ENCODE measurements at regions not wholly inside any gene's neighbourhood (a gene's known extent, or its start where the extent isn't known, plus 50 kb on each side); places are given as distances from the start of the nearest gene placed in this dataset.
"Not testable (repeated sequence)": the region's sequence is repeated elsewhere in the genome, so short reads cannot be mapped to it uniquely, and the experiment has no call there.

- TF ChIP-seq, protein P1, sequence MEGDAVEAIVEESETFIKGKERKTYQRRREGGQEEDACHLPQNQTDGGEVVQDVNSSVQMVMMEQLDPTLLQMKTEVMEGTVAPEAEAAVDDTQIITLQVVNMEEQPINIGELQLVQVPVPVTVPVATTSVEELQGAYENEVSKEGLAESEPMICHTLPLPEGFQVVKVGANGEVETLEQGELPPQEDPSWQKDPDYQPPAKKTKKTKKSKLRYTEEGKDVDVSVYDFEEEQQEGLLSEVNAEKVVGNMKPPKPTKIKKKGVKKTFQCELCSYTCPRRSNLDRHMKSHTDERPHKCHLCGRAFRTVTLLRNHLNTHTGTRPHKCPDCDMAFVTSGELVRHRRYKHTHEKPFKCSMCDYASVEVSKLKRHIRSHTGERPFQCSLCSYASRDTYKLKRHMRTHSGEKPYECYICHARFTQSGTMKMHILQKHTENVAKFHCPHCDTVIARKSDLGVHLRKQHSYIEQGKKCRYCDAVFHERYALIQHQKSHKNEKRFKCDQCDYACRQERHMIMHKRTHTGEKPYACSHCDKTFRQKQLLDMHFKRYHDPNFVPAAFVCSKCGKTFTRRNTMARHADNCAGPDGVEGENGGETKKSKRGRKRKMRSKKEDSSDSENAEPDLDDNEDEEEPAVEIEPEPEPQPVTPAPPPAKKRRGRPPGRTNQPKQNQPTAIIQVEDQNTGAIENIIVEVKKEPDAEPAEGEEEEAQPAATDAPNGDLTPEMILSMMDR (IDR thresholded peaks at IDR 0.05; ENCODE audit: low read length), result no peak
- no peak for TF ChIP-seq EZH2phosphoT487 (IDR thresholded peaks at IDR 0.05; ENCODE audit: low read length)
- TF ChIP-seq EZH2 (optimal IDR thresholded peaks at IDR 0.05; ENCODE audit: low read depth, low read length), result no peak
- peaks cover 13% of the 10 kb centered on the region; the same call in 1 of the 2 replicates for H3K27me3 ChIP-seq (replicated peaks; ENCODE audit: insufficient read depth, low read length)
- no peaks in the 10 kb centered on the region for H3K36me3 ChIP-seq (replicated peaks; ENCODE audit: insufficient read depth, low read length)
- no peak for DNase-seq
- no peak overlapping the region for H2AFZ ChIP-seq (ENCODE audit: low read length)
- H3K9me3 ChIP-seq (replicated peaks; ENCODE audit: insufficient read depth, low read length), result no peaks in the 10 kb centered on the region
- H3K4me2 ChIP-seq (ENCODE audit: low read depth, low read length), result no peak overlapping the region
- H3K4me3 ChIP-seq (ENCODE audit: low read length), result no peak overlapping the region
- no peaks in the 10 kb centered on the region for H3K79me2 ChIP-seq (ENCODE audit: low read length)
- H3K4me1 ChIP-seq (ENCODE audit: low read length), result no peaks in the 10 kb centered on the region
- no peaks in the 10 kb centered on the region for H3F3A ChIP-seq (ENCODE audit: insufficient read depth, low read length)
- no peaks in the 10 kb centered on the region for H4K20me1 ChIP-seq (ENCODE audit: insufficient read depth, low read length)
- no peaks in the 10 kb centered on the region for H3K9me2 ChIP-seq (replicated peaks; ENCODE audit: insufficient read depth, low read length)
- H3K27ac ChIP-seq (ENCODE audit: low read length), result no peak overlapping the region
- no peak overlapping the region for H3K9ac ChIP-seq (ENCODE audit: low read length)
Observed at GRCh38 chr14:101294136-101294535, 267.2 kb upstream of the DIO3 start.

DNA sequence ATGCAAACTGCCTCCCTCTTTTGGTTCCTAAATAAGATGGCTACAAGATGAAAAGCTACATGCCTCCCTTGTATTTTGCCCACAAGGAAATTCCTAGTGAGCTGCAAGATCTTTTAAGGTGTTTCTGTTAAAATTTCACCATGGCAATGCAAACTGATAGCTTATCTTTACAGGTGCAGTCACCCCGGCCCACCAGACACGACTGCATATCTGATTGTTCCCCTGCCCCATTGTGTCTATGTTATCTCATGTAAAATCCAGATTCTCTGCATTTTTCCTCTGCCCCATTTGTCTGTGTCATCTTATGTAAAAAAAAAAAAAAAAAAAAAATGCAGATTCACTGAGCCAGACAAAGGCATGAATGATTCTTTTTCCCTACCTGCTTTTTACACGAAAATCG is 261.5 kb upstream of the DIO3 start:
- H3K27ac ChIP-seq (ENCODE audit: low read length); H3K36me3 ChIP-seq (replicated peaks; ENCODE audit: insufficient read depth, low read length); H3K4me3 ChIP-seq (ENCODE audit: low read length); H3K9me2 ChIP-seq (replicated peaks; ENCODE audit: insufficient read depth, low read length); H2AFZ ChIP-seq (ENCODE audit: low read length); H3K4me1 ChIP-seq (ENCODE audit: low read length); H3K4me2 ChIP-seq (ENCODE audit: low read depth, low read length); DNase-seq; H3F3A ChIP-seq (ENCODE audit: insufficient read depth, low read length); H3K27me3 ChIP-seq (replicated peaks; ENCODE audit: insufficient read depth, low read length); H3K9me3 ChIP-seq (replicated peaks; ENCODE audit: insufficient read depth, low read length); H4K20me1 ChIP-seq (ENCODE audit: insufficient read depth, low read length); H3K9ac ChIP-seq (ENCODE audit: low read length); H3K79me2 ChIP-seq (ENCODE audit: low read length): not testable (repeated sequence)

GRCh38 chr14:101301011-101301410 is 260.3 kb upstream of the DIO3 start:
- TF ChIP-seq, protein P1 (IDR thresholded peaks at IDR 0.05; ENCODE audit: low read length), result no peak
- TF ChIP-seq EZH2phosphoT487 (IDR thresholded peaks at IDR 0.05; ENCODE audit: low read length), result no peak
- no peak for TF ChIP-seq EZH2 (optimal IDR thresholded peaks at IDR 0.05; ENCODE audit: low read depth, low read length)
- Histone ChIP-seq H3F3A (ENCODE audit: insufficient read depth, low read length) (no peaks in the 10 kb centered on the region), H3K9me3 (replicated peaks; ENCODE audit: insufficient read depth, low read length) (no peaks in the 10 kb centered on the region), H3K27ac (ENCODE audit: low read length) (no peak overlapping the region), H3K4me1 (ENCODE audit: low read length) (no peaks in the 10 kb centered on the region), H4K20me1 (ENCODE audit: insufficient read depth, low read length) (no peaks in the 10 kb centered on the region), H3K4me2 (ENCODE audit: low read depth, low read length) (no peak overlapping the region), H2AFZ (ENCODE audit: low read length) (no peak overlapping the region), H3K9ac (ENCODE audit: low read length) (no peak overlapping the region), H3K79me2 (ENCODE audit: low read length) (no peaks in the 10 kb centered on the region), H3K9me2 (replicated peaks; ENCODE audit: insufficient read depth, low read length) (no peaks in the 10 kb centered on the region), H3K36me3 (replicated peaks; ENCODE audit: insufficient read depth, low read length) (no peaks in the 10 kb centered on the region), H3K27me3 (replicated peaks; ENCODE audit: insufficient read depth, low read length) (no peaks in the 10 kb centered on the region; the same call in 1 of the 2 replicates), H3K4me3 (ENCODE audit: low read length) (no peak overlapping the region)
- no peak for DNase-seq

- not testable (repeated sequence) for H3K4me3 ChIP-seq (ENCODE audit: low read length); H3K4me1 ChIP-seq (ENCODE audit: low read length); H3F3A ChIP-seq (ENCODE audit: insufficient read depth, low read length); H3K9me3 ChIP-seq (replicated peaks; ENCODE audit: insufficient read depth, low read length); H3K4me2 ChIP-seq (ENCODE audit: low read depth, low read length); H3K79me2 ChIP-seq (ENCODE audit: low read length); H3K27ac ChIP-seq (ENCODE audit: low read length); H2AFZ ChIP-seq (ENCODE audit: low read length); H3K36me3 ChIP-seq (replicated peaks; ENCODE audit: insufficient read depth, low read length); DNase-seq; H3K9me2 ChIP-seq (replicated peaks; ENCODE audit: insufficient read depth, low read length); H4K20me1 ChIP-seq (ENCODE audit: insufficient read depth, low read length); H3K9ac ChIP-seq (ENCODE audit: low read length); H3K27me3 ChIP-seq (replicated peaks; ENCODE audit: insufficient read depth, low read length)
Observed at GRCh38 chr14:101307162-101307561, 254.1 kb upstream of the DIO3 start.

GRCh38 chr14:101311186-101311585 is 250.1 kb upstream of the DIO3 start:
- not testable (repeated sequence) for H3K9me3 ChIP-seq (replicated peaks; ENCODE audit: insufficient read depth, low read length); H3K27me3 ChIP-seq (replicated peaks; ENCODE audit: insufficient read depth, low read length)

More at GRCh38 chr14:101311186-101311585, 250.1 kb upstream of the DIO3 start:
- H4K20me1 ChIP-seq (ENCODE audit: insufficient read depth, low read length); H3K9me2 ChIP-seq (replicated peaks; ENCODE audit: insufficient read depth, low read length); H3K79me2 ChIP-seq (ENCODE audit: low read length); H3F3A ChIP-seq (ENCODE audit: insufficient read depth, low read length); H2AFZ ChIP-seq (ENCODE audit: low read length); H3K9ac ChIP-seq (ENCODE audit: low read length); H3K4me1 ChIP-seq (ENCODE audit: low read length); H3K4me3 ChIP-seq (ENCODE audit: low read length); H3K36me3 ChIP-seq (replicated peaks; ENCODE audit: insufficient read depth, low read length); H3K27ac ChIP-seq (ENCODE audit: low read length); H3K4me2 ChIP-seq (ENCODE audit: low read depth, low read length); DNase-seq: not testable (repeated sequence)

Data from MM.1S (cell line).